HG03135 (cell line): ENCODE measurements at regions not wholly inside any gene's neighbourhood (a gene's known extent, or its start where the extent isn't known, plus 50 kb on each side); places are given as distances from the start of the nearest gene placed in this dataset.

Source experiments
- ATAC-seq: cut with Tn5 transposase; IDR thresholded peaks from one replicate; pipeline ENCODE4 v1.9.1; 2021; ENCODE audit warnings: mild to moderate bottlenecking, moderate library complexity; ENCODE audit not compliant: unreplicated experiment

DNA sequence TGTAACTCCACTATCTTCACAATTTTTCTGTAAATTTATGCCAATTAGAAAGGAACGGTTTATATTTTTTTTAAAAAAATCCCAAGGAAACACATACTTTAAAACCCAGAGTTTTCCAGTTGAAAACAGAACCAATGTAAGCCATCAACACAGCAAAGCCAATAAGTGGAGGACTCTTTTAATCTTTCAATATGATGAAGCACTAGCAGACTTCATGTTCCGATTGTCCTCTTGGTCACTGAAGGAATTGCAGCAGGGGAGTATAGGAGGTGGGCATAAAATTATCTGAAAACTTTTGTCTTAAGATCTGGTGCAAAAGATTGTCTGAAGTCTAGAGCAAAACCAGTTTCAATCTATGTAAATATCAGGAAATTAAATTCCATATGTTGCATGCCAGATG, 102.1 kb upstream of the PAPPA start:
- ATAC-seq: no peak

DNA sequence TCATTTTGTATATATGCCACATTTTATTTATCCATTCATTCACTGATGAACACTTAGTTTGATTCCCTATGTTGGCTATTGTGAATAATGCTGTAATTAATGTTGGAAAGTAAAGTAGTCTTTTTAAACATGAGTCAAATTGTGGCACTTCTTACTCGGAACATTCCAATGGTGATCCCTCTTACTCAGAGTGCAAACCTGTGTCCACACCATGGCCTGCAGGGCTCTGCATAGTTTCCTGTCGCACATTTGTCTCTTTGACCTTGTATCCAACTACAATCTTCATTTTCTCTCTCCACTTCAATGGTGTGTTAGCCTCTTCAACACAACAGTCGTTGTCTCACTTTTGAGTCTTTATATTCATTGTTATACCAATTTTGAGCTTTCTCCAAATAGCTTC, 98.1 kb upstream of the PAPPA start:
- ATAC-seq: no peak

DNA sequence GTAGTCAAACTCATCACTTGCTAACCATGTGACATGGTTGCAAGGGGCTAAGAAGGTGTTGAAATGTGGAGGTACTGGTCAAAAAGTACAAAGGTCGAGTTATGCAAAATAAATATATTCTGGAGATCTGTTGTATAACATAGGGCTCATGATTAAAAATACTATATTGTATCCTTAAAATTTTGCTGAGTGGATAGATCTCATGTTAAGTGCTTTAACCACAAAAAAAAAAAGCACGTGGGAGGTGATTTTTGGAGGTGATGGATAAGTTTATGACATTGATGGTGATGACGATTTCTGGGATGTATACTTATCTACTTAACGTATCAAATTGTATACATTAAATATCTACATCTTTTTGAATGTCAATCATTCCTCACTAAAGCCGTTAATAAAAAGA, 96.2 kb upstream of the PAPPA start:
- ATAC-seq: no peak

DNA sequence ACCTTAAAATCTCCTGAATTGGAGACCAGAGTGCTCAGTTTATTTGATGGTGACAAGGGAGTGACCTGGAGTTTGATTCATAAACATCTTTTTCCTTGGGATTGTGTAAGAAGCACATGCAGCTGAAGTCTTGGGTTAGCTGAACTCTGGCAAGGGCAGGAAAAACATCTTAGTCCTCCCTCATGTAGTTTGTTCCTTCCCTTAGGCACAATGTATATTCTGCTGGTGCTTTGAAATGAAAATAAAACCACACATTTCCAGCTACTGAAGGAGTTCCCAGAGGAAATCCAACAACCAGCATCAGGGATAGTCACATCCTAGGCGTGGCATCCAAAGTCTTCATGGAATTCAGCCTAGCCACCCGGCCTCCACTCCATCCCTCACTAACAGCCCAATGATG, 95.2 kb upstream of the PAPPA start:
- no peak for ATAC-seq

DNA sequence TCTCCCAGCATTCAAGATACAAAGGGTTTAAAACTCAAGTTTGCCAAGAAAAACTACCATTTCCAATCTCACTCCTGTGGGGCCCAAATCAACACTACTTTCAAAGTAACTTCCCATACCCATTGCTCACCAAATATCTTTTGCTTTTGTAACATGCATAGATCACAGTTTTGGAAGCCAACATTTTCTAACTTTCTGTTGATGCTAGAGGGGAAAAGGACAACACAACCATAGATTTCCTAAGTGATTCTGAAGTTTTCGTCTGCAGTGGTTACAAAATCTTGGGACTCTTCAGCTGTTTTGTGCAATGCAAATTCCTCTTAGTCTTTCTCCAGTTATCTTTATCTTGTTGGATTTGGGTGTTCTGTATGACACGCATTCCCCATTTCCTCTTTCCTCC, 94.1 kb upstream of the PAPPA start:
- ATAC-seq: no peak

DNA sequence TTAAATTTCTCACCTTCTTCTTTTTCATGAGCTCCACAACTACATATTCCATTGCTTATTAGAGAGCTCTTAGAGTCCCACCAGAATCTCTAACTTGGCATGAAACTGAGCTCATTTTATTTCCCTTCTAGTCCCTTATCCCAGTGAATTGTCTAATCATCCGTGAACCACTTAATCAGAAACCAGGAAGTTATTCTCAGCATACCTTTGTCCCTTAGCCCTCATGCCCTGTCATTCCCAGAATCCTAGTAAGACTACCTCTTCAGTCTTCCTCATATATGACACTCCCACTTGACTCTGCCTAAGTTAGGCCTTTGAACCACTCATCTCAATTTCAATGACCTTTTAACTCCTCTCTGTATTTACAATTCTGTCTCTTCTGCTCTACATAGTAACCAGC, 93.0 kb upstream of the PAPPA start:
- no peak for ATAC-seq

DNA sequence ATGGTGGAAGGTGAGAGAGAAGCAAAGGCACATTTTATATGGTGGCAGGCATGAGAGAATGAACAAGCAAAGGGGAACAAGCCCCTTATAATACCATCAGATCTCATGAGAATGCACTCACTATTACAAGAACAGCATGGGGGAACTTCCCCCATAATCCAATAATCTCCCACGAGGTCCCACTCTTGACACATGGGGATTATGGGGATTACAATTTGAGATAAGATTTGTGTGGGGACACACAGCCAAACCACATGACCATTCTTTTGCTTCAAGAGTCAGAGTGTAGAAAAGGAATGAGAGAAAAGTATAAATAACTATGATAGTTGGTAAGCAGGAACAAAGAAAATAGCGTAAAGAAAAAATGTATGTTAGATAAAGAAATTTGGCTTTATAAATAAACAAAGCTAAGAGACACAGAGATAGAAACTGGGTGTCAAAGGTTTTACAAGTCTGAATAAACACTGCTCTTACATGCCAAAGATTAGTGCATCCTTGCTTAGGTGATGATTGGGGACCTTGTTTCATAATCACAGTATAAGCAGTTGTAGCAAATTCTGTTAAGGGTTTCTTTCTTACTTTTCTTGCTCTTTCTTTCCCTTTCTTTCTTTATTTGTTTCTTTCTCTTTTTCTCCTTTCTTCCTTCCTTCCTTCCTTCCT, 91.9 kb upstream of the PAPPA start:
- no peak for ATAC-seq

DNA sequence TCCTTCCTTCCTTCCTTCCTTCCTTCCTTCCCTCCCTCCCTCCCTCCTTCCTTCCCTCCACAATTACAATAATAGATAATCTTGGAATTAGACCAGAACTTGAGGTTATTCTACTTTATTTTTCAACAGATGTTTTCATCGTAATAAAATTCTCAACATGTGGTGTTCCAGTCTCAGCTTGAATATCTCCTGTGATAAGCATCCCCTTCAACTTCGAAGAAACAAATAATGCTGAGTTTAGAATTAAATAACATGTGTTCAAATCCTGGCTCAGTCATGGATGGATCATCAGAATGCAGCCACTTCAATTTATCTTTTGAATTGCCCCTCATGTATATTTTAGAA, 91.4 kb upstream of the PAPPA start:
- ATAC-seq: no peak

DNA sequence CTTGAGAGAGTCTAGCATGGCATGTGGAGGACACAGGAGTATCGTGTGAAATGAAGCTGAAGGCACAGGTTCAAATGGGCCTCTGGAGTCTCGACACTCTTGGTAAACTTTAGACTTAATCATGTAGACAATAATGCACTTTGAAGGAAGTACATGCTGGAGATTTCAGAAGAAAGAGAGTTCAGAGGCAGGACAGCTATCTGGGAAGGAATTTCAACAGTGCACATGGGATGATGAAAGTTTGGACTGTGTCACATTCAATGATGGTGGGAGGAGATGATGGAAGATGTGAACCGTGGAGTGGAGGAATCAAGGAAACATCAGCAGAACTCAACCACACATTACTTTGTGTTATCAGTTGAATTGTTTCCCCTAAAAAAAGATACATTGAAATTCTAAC, 88.6 kb upstream of the PAPPA start:
- no peak for ATAC-seq

DNA sequence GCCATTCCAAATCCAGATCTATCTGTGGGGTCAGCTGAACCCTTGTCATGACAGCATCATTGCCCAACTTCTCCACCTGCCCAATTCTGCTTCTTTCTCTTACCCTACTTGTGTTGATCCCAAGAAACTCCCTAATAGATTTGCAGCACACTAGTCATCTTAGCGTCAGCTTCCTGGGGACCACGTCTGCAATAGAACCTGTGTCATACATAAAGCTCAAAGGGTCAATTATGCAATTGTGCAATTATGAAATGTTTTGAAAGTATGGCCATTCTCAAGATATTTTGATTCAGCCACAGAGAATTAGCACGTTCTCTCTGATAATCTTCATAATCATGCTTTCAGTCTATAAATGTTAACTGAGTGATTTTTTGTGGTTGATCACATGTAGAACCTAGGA, 87.4 kb upstream of the PAPPA start:
- ATAC-seq: no peak

DNA sequence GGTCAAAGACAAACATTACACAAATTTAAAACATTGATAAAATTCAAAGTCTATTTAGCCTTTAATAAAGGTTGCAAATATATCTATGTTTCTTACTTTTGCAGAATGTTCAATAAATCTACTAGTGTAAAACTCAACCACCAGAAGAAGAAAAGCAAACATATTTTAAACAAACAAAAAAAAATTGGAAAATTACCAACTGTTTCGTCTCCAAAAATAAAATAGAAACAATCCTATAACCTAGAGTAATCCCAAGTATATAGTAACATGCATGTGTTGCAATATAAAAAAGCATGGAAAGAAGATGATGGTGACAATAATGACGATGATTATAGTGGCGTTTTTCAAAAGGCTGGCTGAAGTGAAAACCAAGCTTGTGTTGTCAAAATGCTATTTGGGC, 86.0 kb upstream of the PAPPA start:
- no peak for ATAC-seq

DNA sequence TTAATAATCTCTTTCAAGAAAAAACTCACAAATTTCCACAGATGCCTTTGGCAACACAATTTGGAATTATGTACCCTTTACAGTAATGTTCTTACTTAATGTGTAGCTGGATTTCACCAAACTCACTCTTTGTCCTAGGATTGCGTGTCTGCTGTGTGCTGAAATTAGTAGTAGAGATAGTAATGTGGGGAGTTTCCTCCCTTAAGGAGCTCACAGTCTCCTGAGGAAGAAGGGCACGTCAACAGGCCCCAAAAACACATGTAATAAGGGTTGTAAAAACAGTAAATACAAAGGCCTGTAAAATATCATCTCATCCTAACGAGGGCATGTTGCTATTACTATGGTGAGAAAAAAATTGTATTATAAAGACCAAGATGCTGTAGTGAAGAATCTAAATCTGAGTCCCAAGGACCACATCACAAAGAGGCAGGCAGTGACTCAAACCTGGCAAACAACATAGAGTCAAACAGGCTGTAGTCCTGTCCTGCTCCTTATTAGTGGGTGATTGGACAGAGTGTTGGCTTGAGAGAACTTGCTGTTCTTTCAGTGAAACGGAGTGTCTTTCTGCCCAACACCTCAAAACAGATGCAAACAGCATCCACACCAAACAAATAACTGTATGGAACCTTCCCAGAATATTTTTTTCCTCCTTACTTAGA, 83.2 kb upstream of the PAPPA start:
- ATAC-seq: no peak

DNA sequence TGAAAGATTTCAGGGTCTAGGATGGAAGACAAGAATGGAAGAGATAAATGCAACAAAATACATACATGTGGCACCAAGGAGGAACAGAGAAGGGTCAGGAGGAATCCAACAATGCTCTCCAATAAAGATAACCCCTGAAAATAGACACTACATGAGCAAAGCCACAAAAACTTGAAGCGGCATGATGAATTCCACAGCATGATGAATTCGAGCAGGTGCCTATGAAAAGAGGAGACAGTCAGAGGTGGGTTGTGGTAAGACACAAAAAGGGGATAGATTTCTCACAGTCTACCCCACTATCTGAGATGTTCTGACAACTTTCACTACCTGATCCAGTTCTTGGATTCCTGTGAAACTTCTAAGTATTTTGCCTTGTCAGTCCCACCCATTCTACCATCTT, 81.5 kb upstream of the PAPPA start:
- no peak for ATAC-seq

DNA sequence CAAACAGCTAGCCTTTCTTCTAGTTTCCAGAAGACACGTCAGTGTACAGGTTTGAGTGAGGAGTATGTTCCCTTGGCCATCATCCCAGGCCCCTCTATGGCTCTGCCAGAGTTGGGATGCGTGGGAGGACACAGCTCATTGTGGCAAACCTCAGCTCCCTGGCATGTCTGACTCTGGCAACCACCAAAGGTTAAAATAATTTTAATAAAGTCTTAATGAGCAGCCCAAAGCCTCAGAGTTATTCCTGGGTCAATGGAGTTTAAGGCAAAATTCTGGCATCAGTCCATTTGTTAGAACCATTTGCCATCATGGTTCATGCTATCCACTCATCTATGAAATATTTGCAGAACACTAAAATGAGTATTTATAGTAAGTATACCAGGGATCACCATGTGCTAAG, 79.8 kb upstream of the PAPPA start:
- no peak for ATAC-seq

DNA sequence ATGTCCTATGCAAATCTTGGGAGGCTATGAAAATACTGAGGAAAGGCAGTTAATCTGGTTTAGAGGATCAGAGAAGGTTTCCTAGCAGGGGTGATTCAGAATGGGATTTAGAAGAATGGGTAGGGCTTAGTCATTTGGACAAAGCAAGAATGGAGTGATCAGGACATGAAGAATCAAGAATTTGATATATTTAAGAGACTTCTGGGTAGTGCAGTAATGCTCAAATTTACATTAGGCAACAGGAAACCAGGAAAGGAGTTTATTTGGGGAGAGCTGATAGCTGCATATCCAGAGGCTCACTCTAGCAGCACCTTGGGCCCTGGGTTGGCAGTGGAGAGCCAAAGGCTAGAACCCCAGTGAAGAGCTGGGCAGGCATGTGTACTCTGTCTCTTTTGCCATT, 78.9 kb upstream of the PAPPA start:
- ATAC-seq: no peak

DNA sequence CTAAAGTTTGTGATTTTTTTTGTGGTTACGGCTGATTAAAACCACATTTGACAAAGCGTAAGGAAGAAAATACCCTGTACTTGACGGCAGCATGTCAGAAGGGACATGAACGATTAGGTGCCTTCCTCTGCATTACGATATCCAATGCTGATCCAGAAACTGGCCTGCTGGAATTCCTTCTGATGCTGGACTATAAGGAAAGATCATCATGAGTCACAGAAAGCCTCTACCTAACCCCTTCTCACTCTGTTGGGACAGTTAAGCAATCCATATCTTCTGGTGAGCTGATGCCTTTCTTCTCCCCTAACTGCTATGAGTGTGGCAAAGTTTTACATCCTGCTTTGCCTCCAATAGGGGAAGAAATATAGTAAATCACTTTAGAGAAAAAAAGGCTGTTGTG, 78.4 kb upstream of the PAPPA start:
- no peak for ATAC-seq

DNA sequence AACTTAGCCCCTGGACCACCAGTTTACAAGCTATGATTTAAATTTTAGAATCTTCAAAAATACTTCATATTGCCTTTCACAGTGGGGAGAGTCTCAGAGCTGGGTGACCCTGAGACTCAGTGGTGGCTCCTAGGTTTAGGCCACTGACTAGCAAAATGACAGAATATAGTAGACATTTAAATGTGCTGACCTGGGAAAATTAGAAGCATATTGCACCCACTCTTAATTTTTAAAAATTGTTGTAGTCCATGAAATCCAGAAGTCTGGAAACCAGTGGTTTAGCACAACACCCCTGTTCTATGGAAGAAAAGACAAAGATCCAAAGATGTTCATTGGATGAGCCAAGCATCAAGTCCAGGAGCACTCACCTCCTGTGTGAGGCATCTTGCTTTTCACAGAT, 75.0 kb upstream of the PAPPA start:
- no peak for ATAC-seq

DNA sequence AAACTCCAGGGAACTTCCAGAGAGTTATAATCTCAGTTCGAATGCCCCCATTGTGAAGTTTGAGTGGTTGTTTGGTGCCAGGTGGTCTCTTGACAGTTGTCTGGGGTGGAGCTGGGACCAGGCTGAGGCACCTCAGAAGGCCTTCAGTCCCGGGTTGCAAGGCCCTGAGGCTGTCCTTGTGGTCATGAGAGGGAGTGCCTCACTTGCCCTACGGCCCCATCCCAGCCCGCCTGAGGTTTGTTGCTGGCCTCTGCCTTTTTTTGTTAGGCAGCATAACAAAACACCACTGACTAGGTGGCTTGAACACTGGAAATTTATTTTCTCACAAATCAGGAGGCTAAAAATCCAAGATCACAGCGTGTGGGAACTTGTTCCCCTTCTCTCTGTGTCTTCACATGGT, 73.0 kb upstream of the PAPPA start:
- no peak for ATAC-seq

DNA sequence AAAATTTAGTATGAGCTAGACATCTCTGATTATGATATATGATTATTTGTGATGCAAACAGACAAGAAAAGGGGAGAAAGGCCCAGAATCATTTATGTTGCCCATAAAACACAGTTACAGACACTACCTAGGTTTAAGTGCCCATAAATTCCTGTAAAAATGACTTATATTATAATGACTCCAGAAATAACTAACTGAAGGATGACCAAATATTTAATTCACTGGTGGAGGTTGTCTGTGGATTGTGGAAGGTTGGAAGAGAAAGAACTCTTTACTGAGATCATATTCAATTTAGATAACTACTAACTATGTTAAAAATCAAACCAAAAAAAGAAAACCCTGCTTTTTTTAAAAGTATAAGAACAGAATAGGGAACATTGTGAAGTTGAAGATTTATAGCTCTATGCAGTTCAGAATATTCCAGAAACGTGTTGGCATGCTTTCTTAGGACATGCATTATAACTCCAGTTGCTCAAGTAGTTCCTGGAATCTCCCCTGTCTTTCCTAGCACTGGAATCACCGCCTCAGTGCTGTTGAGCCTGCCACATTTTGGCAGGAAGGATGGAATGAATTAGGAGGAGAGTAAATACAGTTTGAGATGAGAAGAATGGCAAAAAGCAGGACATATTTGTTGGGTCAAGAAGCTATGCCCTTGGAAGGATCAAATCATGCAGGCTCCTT, 72.0 kb upstream of the PAPPA start:
- ATAC-seq: no peak

DNA sequence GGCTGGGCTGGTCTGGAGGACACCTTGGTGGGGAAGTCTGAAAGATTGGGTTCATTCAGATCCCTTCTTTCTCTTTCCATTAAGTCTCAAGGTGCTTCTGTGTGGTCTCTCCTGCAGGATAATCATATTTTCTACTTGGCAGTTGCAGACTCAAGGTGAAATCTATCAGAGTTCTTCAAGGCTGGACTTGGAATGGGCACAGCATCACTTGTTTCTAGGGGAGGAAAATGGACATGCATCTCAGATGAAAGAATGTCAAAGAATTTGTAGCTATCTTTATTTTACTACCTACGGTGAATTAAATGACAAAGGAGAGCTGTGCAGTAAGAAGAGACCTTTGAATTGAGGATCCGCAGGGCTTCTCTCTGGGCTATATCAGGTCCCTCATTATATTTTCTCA, 69.8 kb upstream of the PAPPA start:
- no peak for ATAC-seq

DNA sequence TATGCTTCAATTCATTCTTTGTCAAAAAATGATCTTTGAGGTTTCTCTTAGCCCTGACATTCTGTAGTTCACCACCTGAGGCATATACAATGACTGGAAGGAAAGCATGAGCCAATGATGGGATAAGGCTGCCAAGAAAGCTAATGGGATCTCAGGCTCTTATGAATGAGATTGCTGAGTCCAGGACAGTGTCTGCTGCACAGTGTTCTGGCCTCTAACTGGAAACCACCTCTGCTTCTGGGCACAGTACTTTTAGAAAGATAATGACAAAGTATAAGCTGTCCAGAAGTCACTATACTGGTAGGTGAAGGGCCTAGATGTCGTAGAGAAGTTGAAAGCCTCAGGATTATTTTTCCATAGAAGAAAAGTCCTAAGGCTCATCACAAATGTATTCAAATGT, 69.1 kb upstream of the PAPPA start:
- no peak for ATAC-seq

DNA sequence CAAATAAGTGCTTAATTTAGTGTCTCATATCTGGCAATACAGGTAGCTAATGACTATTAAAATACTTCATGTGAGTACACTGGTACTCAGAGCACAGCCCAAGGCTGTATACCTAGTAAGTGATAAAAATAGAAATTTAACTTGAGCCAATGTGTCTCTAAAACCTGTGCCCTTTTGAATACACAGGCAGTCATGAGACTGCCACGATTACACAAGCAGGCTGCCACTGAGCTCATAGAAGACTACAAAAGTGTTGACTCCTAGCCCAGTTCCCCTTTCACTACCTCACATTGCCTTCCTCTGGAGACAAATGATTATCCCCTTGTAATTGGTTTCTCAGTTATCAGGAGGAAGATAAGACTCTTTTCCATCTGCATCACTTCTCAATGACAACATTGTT, 66.3 kb upstream of the PAPPA start:
- ATAC-seq: no peak

DNA sequence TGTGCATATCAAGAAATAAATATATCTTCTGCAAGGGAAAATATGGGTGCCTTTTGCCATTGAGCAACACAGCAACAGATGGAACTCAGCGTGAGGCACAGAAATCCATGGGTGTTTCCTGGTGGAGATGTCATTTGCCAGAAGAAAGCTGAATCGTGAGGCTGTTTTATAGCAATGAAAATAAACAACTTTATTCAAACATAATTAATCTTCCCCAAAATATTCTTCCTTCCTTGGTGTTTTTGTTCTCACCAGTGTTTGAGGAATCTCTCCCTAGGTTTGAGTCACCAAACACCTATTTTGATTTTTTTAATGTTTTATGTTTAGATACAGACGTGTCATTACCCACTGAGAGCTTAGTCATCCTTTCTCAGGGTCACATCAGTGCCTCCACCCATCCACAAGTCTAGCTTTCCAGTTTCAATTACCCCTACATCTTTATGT, 65.8 kb upstream of the PAPPA start:
- ATAC-seq: no peak
